Stromal cell of bone marrow (primary cell): ENCODE measurements at regions not wholly inside any gene's neighbourhood (a gene's known extent, or its start where the extent isn't known, plus 50 kb on each side); places are given as distances from the start of the nearest gene placed in this dataset.

ENCODE experiments used
- DNase-seq: peaks from one replicate; pipeline ENCODE4 v3.0.0-alpha.2; 2012; ENCODE audit warnings: low read depth

GRCh38 chr13:95451656-95452055 is 100.9 kb upstream of the CLDN10 start:
- DNase-seq = no peak

- no peak for DNase-seq
These were observed 100.1 kb upstream of the CLDN10 start for GRCh38 chr13:95452375-95452774.

GRCh38 chr13:95455782-95456181 is 96.7 kb upstream of the CLDN10 start:
- no peak for DNase-seq

- no peak for DNase-seq
These were observed 95.7 kb upstream of the CLDN10 start for GRCh38 chr13:95456815-95457214.

- no peak for DNase-seq
These were observed 95.2 kb upstream of the CLDN10 start for GRCh38 chr13:95457294-95457693.

GRCh38 chr13:95462801-95463200 is 89.7 kb upstream of the CLDN10 start:
- DNase-seq = no peak

GRCh38 chr13:95463531-95463930 is 89.0 kb upstream of the CLDN10 start:
- no peak for DNase-seq

- DNase-seq = no peak
These were observed 81.8 kb upstream of the CLDN10 start for GRCh38 chr13:95470574-95471366.

- no peak for DNase-seq
These were observed 80.6 kb upstream of the CLDN10 start for GRCh38 chr13:95471960-95472359.

GRCh38 chr13:95474992-95475391 is 77.5 kb upstream of the CLDN10 start:
- no peak for DNase-seq

GRCh38 chr13:95477187-95477586 is 75.3 kb upstream of the CLDN10 start:
- DNase-seq = no peak

GRCh38 chr13:95479731-95480130 is 72.8 kb upstream of the CLDN10 start:
- no peak for DNase-seq

GRCh38 chr13:95480131-95480545 is 72.4 kb upstream of the CLDN10 start:
- no peak for DNase-seq

GRCh38 chr13:95480791-95481780 is 71.4 kb upstream of the CLDN10 start:
- peak; percentile 21 for DNase-seq

GRCh38 chr13:95484052-95484451 is 68.5 kb upstream of the CLDN10 start:
- DNase-seq = no peak

GRCh38 chr13:95485045-95485517 is 67.4 kb upstream of the CLDN10 start:
- no peak for DNase-seq

- DNase-seq = no peak
These were observed 66.9 kb upstream of the CLDN10 start for GRCh38 chr13:95485518-95486144.

- DNase-seq = no peak
These were observed 60.3 kb upstream of the CLDN10 start for GRCh38 chr13:95492044-95492801.

- DNase-seq = no peak
These were observed 58.3 kb upstream of the CLDN10 start for GRCh38 chr13:95494082-95494681.

GRCh38 chr13:95496485-95496884 is 56.0 kb upstream of the CLDN10 start:
- DNase-seq = no peak

GRCh38 chr13:95497381-95497807 is 55.1 kb upstream of the CLDN10 start:
- DNase-seq = no peak
